ENCODE measurements at regions not wholly inside any gene's neighbourhood (a gene's known extent, or its start where the extent isn't known, plus 50 kb on each side); places are given as distances from the start of the nearest gene placed in this dataset.

GRCh38 chrX:144293229-144293628, 409.4 kb downstream of the UBE2NL start:
- Histone ChIP-seq H3K4me2 (ENCODE audit: control insufficient read depth, insufficient read depth) (no peak overlapping the region), H2AFZ (ENCODE audit: control insufficient read depth, low read depth, low read length) (no peak overlapping the region), H4K20me1 (ENCODE audit: control insufficient read depth, insufficient read depth) (no peaks in the 10 kb centered on the region), H3K9me3 (replicated peaks; ENCODE audit: control insufficient read depth, insufficient read depth, low read length) (no peaks in the 10 kb centered on the region; the same call in 2 of the 3 replicates), H3K4me3 (no peak overlapping the region), H3K79me2 (ENCODE audit: control insufficient read depth, insufficient read depth, low read length) (no peaks in the 10 kb centered on the region), H3K27me3 (replicated peaks in 1 of 2; ENCODE audit: control insufficient read depth in 2 of 2, insufficient read depth in 2 of 2, low read length in 1 of 2) (no peaks in the 10 kb centered on the region), H3K9ac (ENCODE audit: control insufficient read depth, insufficient read depth, low read length) (no peak overlapping the region), H3K27ac (ENCODE audit: control insufficient read depth, insufficient read depth) (no peak overlapping the region), H3K36me3 (ENCODE audit: control insufficient read depth in 2 of 2, insufficient read depth in 2 of 2, low read length in 1 of 2) (no peaks in the 10 kb centered on the region), H3K4me1 (ENCODE audit: control insufficient read depth, insufficient read depth, low read length) (no peaks in the 10 kb centered on the region)
- in situ Hi-C loops (cut with MboI) = no loop called here
- ChIA-PET SMC1A (ENCODE audit: uncharacterized antibody, unreplicated experiment) (no interaction called here), POLR2A (no interaction called here), CTCF (no interaction called here), RAD21 (ENCODE audit: unreplicated experiment) (no interaction called here)
- no peak for ATAC-seq
- no peak for DNase-seq (ENCODE audit: low read depth, low spot score)
- TF ChIP-seq EGR1 (IDR thresholded peaks at IDR 0.05; ENCODE audit: borderline replicate concordance in 1 of 2, low read depth in 2 of 2, low read length in 2 of 2) = no peak
- TF ChIP-seq HDAC2 (IDR thresholded peaks at IDR 0.05) = no peak
- TF ChIP-seq STAT3 (IDR thresholded peaks at IDR 0.05; ENCODE audit: low read depth, low read length) = no peak
- TF ChIP-seq ZBED1 (IDR thresholded peaks at IDR 0.05; ENCODE audit: borderline replicate concordance) = no peak
- TF ChIP-seq E2F4 (IDR thresholded peaks at IDR 0.05; ENCODE audit: low read depth, low read length) = no peak
- no peak for TF ChIP-seq CEBPB (IDR thresholded peaks at IDR 0.05; ENCODE audit: borderline replicate concordance in 1 of 2, low read depth in 2 of 2, low read length in 2 of 2)
- no peak for TF ChIP-seq MXI1 (IDR thresholded peaks at IDR 0.05; ENCODE audit: low read depth, low read length)
- no peak for TF ChIP-seq JUNB (IDR thresholded peaks at IDR 0.05)
- no peak for TF ChIP-seq POLR2A (IDR thresholded peaks at IDR 0.05; ENCODE audit: low read depth, low read length)
- no peak for TF ChIP-seq NKRF (conservative IDR thresholded peaks at IDR 0.05)
- TF ChIP-seq SKIL (IDR thresholded peaks at IDR 0.05; ENCODE audit: low read depth, poor library complexity, severe bottlenecking) = no peak
- TF ChIP-seq CREM (IDR thresholded peaks at IDR 0.05; ENCODE audit: low read depth) = no peak
- no peak for TF ChIP-seq USF2 (IDR thresholded peaks at IDR 0.05; ENCODE audit: borderline replicate concordance, low read depth, low read length)
- BruUV-seq (replicated peaks) = no TSS peak
- no peak for FAIRE-seq
- WGBS (ENCODE audit: insufficient coverage, insufficient replicate concordance, low lambda C conversion rate, missing lambda C conversion rate) = 28% methylated on average over 2 of the region's 2 CpGs
- intact Hi-C loops (cut with micrococcal nuclease; ENCODE audit: unreplicated experiment) = no loop called here
